SU-DHL-6 (cell line): ENCODE measurements at regions not wholly inside any gene's neighbourhood (a gene's known extent, or its start where the extent isn't known, plus 50 kb on each side); places are given as distances from the start of the nearest gene placed in this dataset.

ENCODE experiments used
- H2AFZ ChIP-seq: fragments of 200-600 bp; sonication (generic); 2 replicates; pipeline ENCODE4 v1.6.1; 2014; ENCODE audit warnings: low read depth, mild to moderate bottlenecking, moderate library complexity, mixed read lengths, antibody characterized with exemption, low read length; ENCODE audit not compliant: severe bottlenecking
- H3F3A ChIP-seq: fragments of 200-600 bp; shearing (Covaris generic); 2 replicates; pipeline ENCODE4 v1.6.0; 2016; ENCODE audit warnings: antibody characterized with exemption, mild to moderate bottlenecking; ENCODE audit not compliant: insufficient read depth
- H3K27ac ChIP-seq: fragments of 200-600 bp; sonication (generic); 2 replicates; pipeline ENCODE4 v1.5.1; 2016; ENCODE audit warnings: low read depth, mild to moderate bottlenecking, low read length, moderate library complexity, mixed read lengths
- H3K27me3 ChIP-seq: fragments of 200-600 bp; sonication (generic), shearing (Covaris generic); 2 replicates; pipeline ENCODE4 v1.6.0; 2014; ENCODE audit warnings: mild to moderate bottlenecking, low read length
- H3K36me3 ChIP-seq: fragments of 200-600 bp; sonication (generic); 2 replicates; pipeline ENCODE4 v1.6.1; 2014; ENCODE audit warnings: mild to moderate bottlenecking, low read length, mixed read lengths
- H3K4me2 ChIP-seq: fragments of 300-600, 200-600 bp; shearing (Covaris generic), sonication (generic); 2 replicates; pipeline ENCODE4 v1.6.0; 2014; ENCODE audit warnings: low read length, low read depth, mild to moderate bottlenecking; ENCODE audit not compliant: poor library complexity, severe bottlenecking
- H3K4me3 ChIP-seq: fragments of 200-600 bp; sonication (generic); 2 replicates; pipeline ENCODE4 v1.5.1; 2014; ENCODE audit warnings: antibody characterized with exemption, low read length, mild to moderate bottlenecking, mixed read lengths; ENCODE audit not compliant: insufficient read depth, poor library complexity, severe bottlenecking
- H3K79me2 ChIP-seq: fragments of 200-600 bp; sonication (generic); 2 replicates; pipeline ENCODE4 v1.6.1; 2014; ENCODE audit warnings: mild to moderate bottlenecking, low read length, moderate library complexity; ENCODE audit not compliant: insufficient read depth
- H3K9ac ChIP-seq: fragments of 200-600 bp; sonication (generic); 2 replicates; pipeline ENCODE4 v1.7.0; 2014; ENCODE audit warnings: mild to moderate bottlenecking, low read length
- H3K9me2 ChIP-seq: fragments of 200-600 bp; sonication (generic); replicated peaks from 2 replicates; pipeline ENCODE4 v1.6.1; 2014; ENCODE audit warnings: low read length; ENCODE audit not compliant: insufficient read depth
- H3K9me3 ChIP-seq: fragments of 200-600 bp; sonication (generic); 2 replicates; pipeline ENCODE4 v1.6.1; 2014; ENCODE audit warnings: low read length, mixed read lengths; ENCODE audit not compliant: insufficient read depth
- H4K20me1 ChIP-seq: fragments of 200-600 bp; sonication (generic); 2 replicates; pipeline ENCODE4 v1.6.1; 2014; ENCODE audit warnings: low read depth, mild to moderate bottlenecking, antibody characterized with exemption, low read length, moderate library complexity, mixed read lengths
- EZH2phosphoT487 ChIP-seq: fragments of 200-600 bp; sonication (generic), shearing (Covaris generic); conservative IDR thresholded peaks from 2 replicates; pipeline ENCODE4 v1.6.1; 2018; ENCODE audit warnings: mild to moderate bottlenecking, antibody characterized with exemption, low read length, moderate library complexity, mixed read lengths
- TF ChIP-seq, protein P1 (sequence below): fragments of 200-600 bp; sonication (generic); IDR thresholded peaks from one replicate; pipeline ENCODE4 v1.5.1; 2017; ENCODE audit warnings: antibody characterized with exemption, mild to moderate bottlenecking, low read length, moderate library complexity; ENCODE audit not compliant: insufficient read depth, poor library complexity, severe bottlenecking

DNA sequence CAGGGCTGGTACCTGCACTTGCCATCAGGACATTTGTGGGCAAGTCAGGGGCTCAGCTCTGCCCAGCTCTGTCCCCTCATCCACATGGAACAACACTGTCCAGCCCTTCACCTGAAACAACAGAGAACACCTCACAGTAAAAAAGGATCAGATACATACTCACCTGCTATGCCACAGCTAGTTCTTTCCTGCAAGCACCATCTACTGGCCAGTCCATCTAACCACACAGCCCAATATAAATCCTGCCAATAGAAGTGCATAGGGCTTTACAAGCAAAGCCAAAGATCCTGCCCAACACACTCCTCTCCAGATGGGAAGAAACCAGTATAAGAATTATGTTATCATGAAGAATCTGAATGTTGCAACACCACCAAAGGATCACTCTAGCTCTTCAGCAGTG is 52.2 kb upstream of the GALNT13 start:
- no peak overlapping the region for H3K9ac ChIP-seq
- H3K27ac ChIP-seq, result no peak overlapping the region
- no peaks in the 10 kb centered on the region for H3K27me3 ChIP-seq
- no peaks in the 10 kb centered on the region for H4K20me1 ChIP-seq
- H3K79me2 ChIP-seq, result no peaks in the 10 kb centered on the region
- H3K4me3 ChIP-seq, result no peak overlapping the region
- H3K4me2 ChIP-seq, result no peak overlapping the region
- no peaks in the 10 kb centered on the region for H3K9me2 ChIP-seq
- no peak overlapping the region for H2AFZ ChIP-seq
- H3K9me3 ChIP-seq, result no peaks in the 10 kb centered on the region
- H3K36me3 ChIP-seq, result no peaks in the 10 kb centered on the region
- H3F3A ChIP-seq, result no peaks in the 10 kb centered on the region
- TF ChIP-seq, protein P1, sequence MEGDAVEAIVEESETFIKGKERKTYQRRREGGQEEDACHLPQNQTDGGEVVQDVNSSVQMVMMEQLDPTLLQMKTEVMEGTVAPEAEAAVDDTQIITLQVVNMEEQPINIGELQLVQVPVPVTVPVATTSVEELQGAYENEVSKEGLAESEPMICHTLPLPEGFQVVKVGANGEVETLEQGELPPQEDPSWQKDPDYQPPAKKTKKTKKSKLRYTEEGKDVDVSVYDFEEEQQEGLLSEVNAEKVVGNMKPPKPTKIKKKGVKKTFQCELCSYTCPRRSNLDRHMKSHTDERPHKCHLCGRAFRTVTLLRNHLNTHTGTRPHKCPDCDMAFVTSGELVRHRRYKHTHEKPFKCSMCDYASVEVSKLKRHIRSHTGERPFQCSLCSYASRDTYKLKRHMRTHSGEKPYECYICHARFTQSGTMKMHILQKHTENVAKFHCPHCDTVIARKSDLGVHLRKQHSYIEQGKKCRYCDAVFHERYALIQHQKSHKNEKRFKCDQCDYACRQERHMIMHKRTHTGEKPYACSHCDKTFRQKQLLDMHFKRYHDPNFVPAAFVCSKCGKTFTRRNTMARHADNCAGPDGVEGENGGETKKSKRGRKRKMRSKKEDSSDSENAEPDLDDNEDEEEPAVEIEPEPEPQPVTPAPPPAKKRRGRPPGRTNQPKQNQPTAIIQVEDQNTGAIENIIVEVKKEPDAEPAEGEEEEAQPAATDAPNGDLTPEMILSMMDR, result no peak
- no peak for TF ChIP-seq EZH2phosphoT487
